SK-MEL-5 (cell line): ENCODE measurements at regions not wholly inside any gene's neighbourhood (a gene's known extent, or its start where the extent isn't known, plus 50 kb on each side); places are given as distances from the start of the nearest gene placed in this dataset.

Experiments used
- DNase-seq: peaks from one replicate; pipeline ENCODE4 v3.0.0-alpha.2; 2016; ENCODE audit warnings: low read depth, low spot score
- in situ Hi-C: cut with HindIII; loops from 2 replicates; pipeline ENCODE4 v1.10.0; 2016; ENCODE audit warnings: low sequenced_read_pairs, high pct_unique_total_duplicates, low pct_unique_long_range_greater_than_20kb

DNA sequence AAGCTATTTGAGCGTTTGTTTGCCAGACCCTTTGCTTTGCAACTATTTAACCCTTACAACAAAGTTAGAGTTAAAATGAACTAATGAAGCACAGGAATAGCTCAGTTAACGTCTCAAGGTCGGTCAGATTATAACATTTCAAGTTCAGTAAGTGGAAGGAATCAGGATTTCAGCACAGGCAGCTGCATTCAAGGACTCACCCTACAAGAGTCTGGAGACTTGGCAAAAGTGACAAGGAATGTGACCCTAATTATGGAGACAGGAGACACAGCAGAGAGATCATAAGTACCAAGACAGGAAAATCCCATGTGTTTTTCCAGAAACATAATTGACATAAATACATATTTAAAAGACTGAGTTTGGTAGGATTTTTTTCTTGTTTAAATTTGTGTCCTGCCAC, 1481.7 kb downstream of the TECRL start:
- no peak for DNase-seq
- in situ Hi-C loops: no loop called here

- in situ Hi-C loops: no loop called here
- no peak for DNase-seq
Observed at GRCh38 chr4:62923783-62924182, 1485.5 kb downstream of the TECRL start.

DNA sequence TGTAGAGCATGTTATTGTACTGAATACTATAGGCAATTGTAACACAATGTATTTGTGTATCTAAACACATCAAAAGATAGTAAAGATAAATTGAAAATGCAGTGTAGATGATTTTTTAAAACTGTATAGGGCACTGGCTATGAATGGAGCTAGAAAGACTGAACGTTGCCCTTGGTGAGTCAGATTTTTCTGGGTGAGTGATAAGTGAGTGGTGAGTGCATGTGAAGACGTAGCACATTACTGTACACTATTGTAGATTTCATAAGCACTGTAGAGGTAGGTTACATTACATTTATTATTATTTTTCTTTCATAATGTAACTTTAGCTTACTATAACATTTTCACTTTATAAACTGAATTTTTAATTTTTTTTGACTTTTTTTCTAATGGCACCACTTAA, 1491.6 kb downstream of the TECRL start:
- no peak for DNase-seq
- in situ Hi-C loops: no loop called here

GRCh38 chr4:62914758-62915157, 1494.5 kb downstream of the TECRL start:
- in situ Hi-C loops: no loop called here
- peak; percentile 92 for DNase-seq

- in situ Hi-C loops: no loop called here
- DNase-seq: no peak
Observed at GRCh38 chr4:62913065-62913464, 1496.2 kb downstream of the TECRL start.

- in situ Hi-C loops: no loop called here
- peak; percentile 11 for DNase-seq
Observed at GRCh38 chr4:62912531-62912930, 1496.7 kb downstream of the TECRL start.

- DNase-seq: no peak
- in situ Hi-C loops: no loop called here
Observed at GRCh38 chr4:62909238-62909637, 1500.0 kb downstream of the TECRL start.

GRCh38 chr4:62901101-62901500, 1508.1 kb downstream of the TECRL start:
- in situ Hi-C loops: no loop called here
- peak; percentile 71 for DNase-seq

DNA sequence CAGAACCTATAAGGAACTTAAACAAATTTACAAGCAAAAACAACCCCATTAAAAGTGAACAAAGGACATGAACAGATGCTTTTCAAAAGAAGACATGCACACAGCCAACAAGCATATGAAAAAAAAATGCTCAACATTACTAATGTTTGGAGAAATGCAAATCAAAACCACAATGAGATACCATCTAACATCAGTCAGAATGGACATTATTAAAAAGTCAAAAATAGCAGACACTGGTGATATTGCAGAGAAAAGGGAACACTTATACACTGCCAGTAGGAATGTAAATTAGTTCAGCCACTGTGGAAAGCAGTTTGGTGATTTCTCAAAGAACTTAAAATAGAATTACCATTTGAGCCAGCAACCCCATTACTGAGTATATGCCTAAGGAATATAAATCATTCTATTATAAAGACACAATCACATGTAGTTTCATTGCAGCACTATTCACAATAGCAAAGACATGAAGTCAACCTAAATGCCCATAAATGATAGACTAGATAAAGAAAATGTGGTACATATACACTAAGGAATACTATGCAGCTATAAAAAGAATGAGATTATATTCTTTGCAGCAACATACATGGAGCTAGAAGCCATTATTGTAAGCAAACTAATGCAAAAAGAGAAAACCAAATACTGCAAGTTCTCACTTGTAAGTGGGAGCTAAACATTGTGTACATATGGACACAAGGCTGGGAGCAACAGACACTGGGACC, 1509.4 kb downstream of the TECRL start:
- in situ Hi-C loops: no loop called here
- no peak for DNase-seq

DNA sequence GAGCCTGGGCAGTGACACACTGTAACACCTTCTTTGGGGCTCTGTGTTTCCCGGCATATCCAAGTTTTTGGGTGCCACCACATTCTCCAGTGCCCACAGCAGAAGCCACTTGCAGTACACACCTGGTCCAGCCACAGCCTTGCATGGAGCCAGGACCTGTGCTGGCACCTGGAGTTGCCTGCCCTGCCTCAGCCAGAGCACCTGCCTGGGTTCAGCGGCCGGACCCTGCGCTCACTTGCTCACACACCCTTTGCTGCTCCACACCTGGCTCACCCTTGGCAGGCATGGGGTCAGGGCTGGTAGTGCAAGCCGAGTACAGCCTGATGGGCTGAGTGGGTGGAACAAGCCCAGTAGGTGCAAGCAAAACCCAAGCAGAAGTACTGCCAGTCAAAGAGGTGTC, 1511.1 kb downstream of the TECRL start:
- no peak for DNase-seq
- in situ Hi-C loops: no loop called here

DNA sequence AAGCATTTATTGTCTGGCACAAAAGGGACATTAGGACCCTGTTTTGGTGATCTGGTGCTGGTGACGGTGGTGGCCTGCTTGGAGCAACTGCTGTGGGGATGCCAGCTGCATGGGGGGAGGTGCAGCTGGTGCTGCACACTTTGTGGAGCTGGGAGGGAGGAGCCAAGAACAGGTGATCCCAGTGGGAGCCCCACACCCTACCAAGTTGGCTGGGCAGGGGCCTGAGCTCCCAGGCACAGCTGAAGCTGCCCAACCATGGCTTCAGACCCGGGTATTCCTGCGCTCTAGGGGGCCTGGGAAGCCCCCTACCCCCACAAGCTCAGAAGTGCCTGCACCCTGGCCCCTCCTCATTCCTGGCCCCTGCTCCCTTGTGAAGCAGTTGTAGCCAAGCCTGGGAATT, 1512.5 kb downstream of the TECRL start:
- no peak for DNase-seq
- in situ Hi-C loops: no loop called here

GRCh38 chr4:62881901-62882300, 1527.3 kb downstream of the TECRL start:
- DNase-seq: peak; percentile 86
- in situ Hi-C loops: no loop called here

- DNase-seq: no peak
- in situ Hi-C loops: no loop called here
Observed at GRCh38 chr4:62881210-62881609, 1528.0 kb downstream of the TECRL start.

DNA sequence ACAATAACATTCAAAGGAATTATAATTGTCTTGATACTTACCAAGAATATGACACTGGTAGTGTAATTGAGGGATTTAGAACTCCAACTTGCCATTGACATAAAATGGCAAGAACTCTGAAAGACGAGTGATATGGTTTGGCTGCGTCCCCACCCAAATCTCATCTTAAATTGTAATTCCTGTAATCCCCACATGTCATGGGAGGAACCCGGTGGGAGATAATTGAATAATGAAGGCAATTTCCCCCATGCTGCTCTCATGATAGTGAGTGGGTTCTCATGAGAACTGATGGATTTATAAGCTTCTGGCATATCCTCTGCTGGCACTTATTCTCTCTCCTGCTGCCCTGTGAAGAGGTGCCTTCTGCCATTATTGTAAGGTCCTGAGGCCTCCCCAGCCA, 1536.4 kb downstream of the TECRL start:
- DNase-seq: no peak
- in situ Hi-C loops: no loop called here

DNA sequence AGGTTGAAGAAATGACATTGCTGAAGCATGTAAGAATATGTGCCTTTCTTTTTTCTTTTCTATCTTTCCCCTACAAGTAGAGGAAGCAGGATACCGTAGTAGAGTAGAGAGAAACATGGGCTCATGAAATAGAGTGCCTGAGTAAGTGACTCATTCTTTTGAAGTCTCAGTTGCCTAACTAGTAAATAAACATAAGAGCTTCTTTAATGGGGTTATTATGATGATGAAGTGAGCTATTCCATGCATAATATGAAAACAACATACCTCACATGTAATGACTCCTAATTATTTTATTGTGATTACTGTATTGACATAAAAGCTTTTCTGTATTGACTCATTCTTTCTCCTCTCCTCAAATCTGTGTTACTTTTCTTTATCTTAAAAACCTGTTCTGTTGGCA, 1538.2 kb downstream of the TECRL start:
- DNase-seq: no peak
- in situ Hi-C loops: no loop called here

GRCh38 chr4:62870451-62870850, 1538.8 kb downstream of the TECRL start:
- in situ Hi-C loops: no loop called here
- no peak for DNase-seq

DNA sequence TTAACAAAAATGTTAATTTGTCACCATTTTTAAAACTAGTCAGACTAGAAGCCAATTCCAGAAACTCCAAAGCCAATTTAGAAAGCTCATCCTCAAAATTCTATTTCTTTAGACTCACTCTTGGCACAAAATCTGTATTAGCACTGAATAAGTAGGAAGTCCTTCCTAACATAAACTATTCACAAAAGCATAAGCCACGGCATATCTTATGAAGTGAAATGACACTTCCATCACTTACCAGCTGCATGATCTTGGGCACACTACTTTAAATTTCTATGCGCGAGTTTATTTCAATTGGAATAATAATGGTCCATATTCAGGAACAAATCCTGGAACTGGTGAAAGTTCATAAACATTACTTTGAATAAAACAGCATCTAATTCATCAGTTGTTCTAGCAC, 1544.0 kb downstream of the TECRL start:
- in situ Hi-C loops: no loop called here
- DNase-seq: no peak

DNA sequence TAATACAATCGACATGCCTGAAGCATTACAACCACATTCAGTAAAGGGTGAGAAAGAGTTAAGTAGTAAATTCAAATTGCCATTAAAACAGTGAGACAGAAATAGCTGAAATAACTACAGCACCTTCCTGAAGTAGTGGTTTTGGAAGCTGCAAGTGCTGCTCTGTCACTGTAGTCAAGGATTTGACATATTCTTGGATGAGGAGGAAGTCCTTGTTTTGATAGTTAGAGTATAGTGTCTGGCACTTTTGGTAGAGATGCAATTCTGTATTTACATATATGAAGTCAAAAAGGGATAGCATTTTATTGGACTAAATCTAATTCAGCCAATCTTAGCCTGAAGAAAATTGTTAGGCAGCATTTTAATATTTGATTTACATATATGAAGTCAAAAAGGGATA, 1559.6 kb downstream of the TECRL start:
- DNase-seq: no peak
- in situ Hi-C loops: no loop called here

GRCh38 chr4:62835631-62836030, 1573.6 kb downstream of the TECRL start:
- in situ Hi-C loops: no loop called here
- DNase-seq: no peak

DNA sequence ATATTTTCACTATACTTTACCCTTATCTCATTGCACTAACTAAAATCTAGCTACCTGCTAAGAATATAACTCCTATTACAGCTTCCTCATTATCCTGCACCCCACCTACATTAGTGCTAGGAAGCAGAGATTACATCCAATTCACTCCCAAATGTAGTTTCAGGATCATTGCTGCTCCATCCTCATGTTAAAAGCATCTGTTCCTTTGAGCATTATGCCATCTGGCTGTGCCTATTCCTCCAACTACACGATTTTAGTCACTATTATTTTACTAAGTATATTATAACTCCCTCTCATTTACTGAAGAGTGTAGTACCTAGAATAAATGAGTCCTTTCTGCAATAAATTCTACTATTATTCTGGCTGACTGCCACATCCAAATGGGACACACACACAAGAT, 1586.9 kb downstream of the TECRL start:
- no peak for DNase-seq
- in situ Hi-C loops: no loop called here
